IPS-18a (cell line): ENCODE measurements at regions not wholly inside any gene's neighbourhood (a gene's known extent, or its start where the extent isn't known, plus 50 kb on each side); places are given as distances from the start of the nearest gene placed in this dataset.
"Not testable (repeated sequence)": the region's sequence is repeated elsewhere in the genome, so short reads cannot be mapped to it uniquely, and the experiment has no call there.

Experiments
- H3K27ac ChIP-seq: one replicate; pipeline ENCODE4 v1.5.1; 2013; ENCODE audit warnings: low read length
- H3K27me3 ChIP-seq: one replicate; pipeline ENCODE4 v1.6.1; 2013; ENCODE audit warnings: mild to moderate bottlenecking, low read length; ENCODE audit not compliant: control insufficient read depth, insufficient read depth
- H3K36me3 ChIP-seq: one replicate; pipeline ENCODE4 v1.6.1; 2013; ENCODE audit warnings: low read depth, low read length; ENCODE audit not compliant: control insufficient read depth
- H3K4me1 ChIP-seq: one replicate; pipeline ENCODE4 v1.6.1; 2013; ENCODE audit warnings: low read depth, low read length; ENCODE audit not compliant: control insufficient read depth
- H3K4me3 ChIP-seq: one replicate; pipeline ENCODE4 v1.5.1; 2013; ENCODE audit warnings: low read length
- H3K9ac ChIP-seq: one replicate; pipeline ENCODE4 v1.6.1; 2013; ENCODE audit warnings: mild to moderate bottlenecking, low read length, moderate library complexity
- H3K9me3 ChIP-seq: one replicate; pipeline ENCODE4 v1.6.1; 2013; ENCODE audit warnings: low read depth, low read length; ENCODE audit not compliant: control insufficient read depth

DNA sequence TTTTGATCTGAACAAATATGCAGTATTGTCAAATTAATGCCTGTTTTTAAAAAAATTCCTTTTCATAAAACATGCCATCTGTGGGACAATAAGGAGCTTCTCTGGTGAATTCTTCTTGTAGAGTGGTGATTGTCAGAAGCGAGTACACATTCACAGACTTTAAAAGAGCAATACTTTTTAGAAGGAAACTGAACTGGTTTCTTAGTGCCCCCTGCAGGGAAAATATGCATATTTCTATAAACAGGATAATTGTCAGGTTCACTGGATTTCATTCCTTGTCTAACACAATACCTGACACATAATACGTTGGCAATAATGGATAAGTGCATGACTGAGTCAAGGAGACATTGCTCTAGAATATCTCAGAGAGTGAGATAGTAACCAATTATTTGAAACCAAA lies 133.7 kb downstream of the KIF4B start:
- no peaks in the 10 kb centered on the region for H3K36me3 ChIP-seq
- no peak overlapping the region for H3K4me3 ChIP-seq
- H3K27me3 ChIP-seq, result no peaks in the 10 kb centered on the region
- no peak overlapping the region for H3K9ac ChIP-seq
- H3K4me1 ChIP-seq, result no peaks in the 10 kb centered on the region
- H3K27ac ChIP-seq, result no peak overlapping the region
- H3K9me3 ChIP-seq, result no peaks in the 10 kb centered on the region

DNA sequence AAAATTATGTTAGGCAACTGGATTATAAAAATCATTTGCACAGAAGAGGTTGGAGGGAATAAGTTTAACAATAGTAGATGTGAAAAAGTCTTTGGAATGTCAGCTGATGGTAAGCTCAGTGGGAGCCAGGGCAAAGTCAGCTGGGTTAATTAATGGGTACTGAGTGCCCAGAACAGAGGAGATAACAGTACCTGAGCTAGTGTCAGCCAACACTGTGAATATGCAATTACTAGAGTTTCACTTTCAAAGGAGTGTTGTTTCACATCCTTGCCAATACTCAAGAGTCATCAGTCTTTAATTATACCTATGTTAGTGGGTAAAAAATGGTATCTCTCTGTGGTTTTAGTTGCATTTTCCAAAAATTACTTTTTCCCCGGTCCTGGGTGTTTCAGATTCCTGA lies 135.1 kb downstream of the KIF4B start:
- Histone ChIP-seq H3K9ac (no peak overlapping the region), H3K27me3 (no peaks in the 10 kb centered on the region), H3K36me3 (no peaks in the 10 kb centered on the region), H3K4me1 (no peaks in the 10 kb centered on the region), H3K4me3 (no peak overlapping the region), H3K27ac (no peak overlapping the region), H3K9me3 (no peaks in the 10 kb centered on the region)

DNA sequence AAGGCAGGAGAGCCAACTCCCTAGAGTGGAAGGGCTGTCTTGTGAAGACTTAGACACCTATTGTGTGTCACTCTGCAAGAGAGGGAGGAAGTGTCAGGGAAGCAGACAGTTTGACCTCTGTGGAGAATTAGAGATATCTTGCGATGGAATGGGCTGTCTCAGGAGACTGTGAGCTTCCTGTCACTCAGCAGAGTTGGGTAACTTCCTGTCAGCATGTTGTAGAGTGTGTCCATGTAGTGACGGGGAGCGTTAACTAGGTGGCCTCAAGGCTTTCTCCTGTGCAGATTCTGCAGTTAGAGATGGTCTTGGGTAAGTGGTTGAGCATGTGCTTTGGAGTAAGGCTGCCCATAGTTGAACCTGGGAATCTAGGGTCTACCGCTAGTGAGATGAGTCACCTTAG lies 136.5 kb downstream of the KIF4B start:
- Histone ChIP-seq H3K36me3 (no peaks in the 10 kb centered on the region), H3K27ac (no peak overlapping the region), H3K9me3 (no peaks in the 10 kb centered on the region), H3K27me3 (no peaks in the 10 kb centered on the region), H3K4me1 (no peaks in the 10 kb centered on the region), H3K9ac (no peak overlapping the region), H3K4me3 (no peak overlapping the region)

DNA sequence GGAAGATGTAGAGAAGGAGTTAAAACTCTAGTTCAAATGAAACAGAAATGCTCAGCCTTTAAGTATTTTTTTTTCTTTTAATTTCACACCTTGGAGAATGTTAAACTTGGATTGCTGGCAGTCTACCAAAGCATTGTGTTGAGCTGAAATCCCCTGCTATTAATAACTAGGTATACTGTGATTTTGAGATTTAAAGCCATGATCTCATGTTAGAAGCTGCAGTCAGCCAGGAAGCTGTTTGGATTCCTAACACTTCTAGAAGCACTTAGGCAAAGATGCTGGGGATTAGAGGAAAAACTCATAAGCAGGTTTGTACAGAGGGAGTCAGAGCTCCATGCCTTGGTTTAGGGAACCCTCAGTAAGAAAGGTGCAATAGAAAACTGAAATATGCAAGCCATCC lies 141.4 kb downstream of the KIF4B start:
- Histone ChIP-seq H3K4me3 (no peak overlapping the region), H3K4me1 (no peaks in the 10 kb centered on the region), H3K9ac (no peak overlapping the region), H3K36me3 (no peaks in the 10 kb centered on the region), H3K27me3 (no peaks in the 10 kb centered on the region), H3K27ac (no peak overlapping the region), H3K9me3 (no peaks in the 10 kb centered on the region)

DNA sequence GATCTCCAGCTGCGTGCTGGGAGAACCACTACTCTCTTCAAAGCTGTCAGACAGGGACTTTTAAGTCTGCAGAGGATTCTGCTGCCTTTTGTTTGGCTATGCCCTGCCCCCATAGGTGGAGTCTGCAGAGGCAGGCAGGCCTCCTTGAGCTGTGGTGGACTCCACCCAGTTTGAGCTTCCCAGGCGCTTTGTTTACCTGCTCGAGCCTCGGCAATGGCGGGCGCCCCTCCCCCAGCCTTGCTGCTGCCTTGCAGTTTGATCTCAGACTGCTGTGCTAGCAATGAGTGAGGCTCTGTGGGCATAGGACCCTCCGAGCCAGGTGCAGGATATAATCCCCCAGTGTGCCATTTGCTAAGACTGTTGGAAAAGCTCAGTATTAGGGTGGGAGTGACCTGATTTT lies 149.5 kb downstream of the KIF4B start:
- H3K9me3 ChIP-seq, H3K27ac ChIP-seq, H3K9ac ChIP-seq, H3K36me3 ChIP-seq, H3K27me3 ChIP-seq, H3K4me1 ChIP-seq, H3K4me3 ChIP-seq: not testable (repeated sequence)

DNA sequence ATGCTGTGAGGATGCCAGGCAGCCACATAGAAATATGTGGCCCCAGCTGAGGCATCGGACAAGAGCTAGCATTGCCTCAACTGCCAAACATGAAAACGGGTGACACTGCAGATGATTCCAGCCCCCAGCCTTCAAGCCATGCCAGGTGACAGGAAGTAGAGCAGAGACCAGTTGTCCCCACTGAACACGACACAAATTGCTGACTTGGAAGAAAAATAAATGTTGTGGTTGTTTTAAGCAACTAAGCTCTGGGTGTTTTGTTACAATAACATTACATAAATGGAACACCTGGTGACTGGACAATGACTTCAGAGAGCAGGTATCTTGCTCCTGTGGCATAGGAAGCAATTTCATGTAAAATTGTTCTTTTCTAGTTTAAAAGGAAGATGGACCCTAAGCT lies 154.2 kb downstream of the KIF4B start:
- H3K9ac ChIP-seq, result no peak overlapping the region
- H3K4me3 ChIP-seq, result no peak overlapping the region
- H3K27me3 ChIP-seq, result no peaks in the 10 kb centered on the region
- peaks cover 8% of the 10 kb centered on the region for H3K9me3 ChIP-seq
- no peaks in the 10 kb centered on the region for H3K4me1 ChIP-seq
- H3K36me3 ChIP-seq, result no peaks in the 10 kb centered on the region
- no peak overlapping the region for H3K27ac ChIP-seq

DNA sequence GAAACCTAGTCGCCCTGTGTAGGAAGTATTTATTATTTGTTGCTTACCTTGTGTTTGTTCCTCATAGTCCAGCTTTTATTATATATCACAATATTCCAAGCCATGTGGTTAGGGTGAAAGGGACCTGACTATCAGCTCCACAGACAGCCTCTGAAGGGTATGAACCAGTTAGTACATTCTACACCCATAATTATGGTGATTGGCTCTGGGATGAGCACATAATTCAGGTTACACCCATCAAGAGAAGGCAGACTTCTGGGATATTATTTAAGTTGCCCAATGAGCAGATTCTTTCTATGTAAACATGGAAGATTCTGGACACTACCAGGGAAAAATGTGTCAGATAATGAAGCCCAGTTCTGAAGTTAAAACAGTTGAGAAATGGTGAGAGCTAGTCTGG lies 168.0 kb downstream of the KIF4B start:
- H3K9me3 ChIP-seq, result no peaks in the 10 kb centered on the region
- H3K27ac ChIP-seq, result no peak overlapping the region
- no peaks in the 10 kb centered on the region for H3K27me3 ChIP-seq
- H3K4me3 ChIP-seq, result no peak overlapping the region
- H3K9ac ChIP-seq, result no peak overlapping the region
- no peaks in the 10 kb centered on the region for H3K4me1 ChIP-seq
- no peaks in the 10 kb centered on the region for H3K36me3 ChIP-seq

DNA sequence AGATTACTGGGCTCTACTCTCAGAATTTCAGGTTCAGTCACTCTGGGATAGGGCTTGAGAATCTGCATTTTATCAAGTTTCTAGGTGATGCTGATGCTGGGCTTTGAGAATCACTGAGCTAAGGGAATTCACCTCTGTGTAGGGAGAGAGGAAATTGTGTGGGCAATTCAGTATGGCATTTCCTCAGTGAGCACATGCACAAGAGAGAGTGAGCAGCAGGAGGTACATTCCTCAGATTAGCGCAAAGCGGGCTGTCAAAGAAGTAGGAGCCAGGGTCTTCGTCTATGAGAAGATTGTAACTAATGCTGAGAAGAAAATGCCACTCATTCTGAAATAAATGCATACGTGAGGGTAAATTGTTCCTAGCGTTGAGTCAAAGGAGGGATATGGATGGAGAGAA lies 175.9 kb downstream of the KIF4B start:
- Histone ChIP-seq H3K9me3 (no peaks in the 10 kb centered on the region), H3K4me3 (no peak overlapping the region), H3K4me1 (peaks cover 6% of the 10 kb centered on the region), H3K27me3 (no peaks in the 10 kb centered on the region), H3K36me3 (no peaks in the 10 kb centered on the region), H3K9ac (no peak overlapping the region), H3K27ac (no peak overlapping the region)

DNA sequence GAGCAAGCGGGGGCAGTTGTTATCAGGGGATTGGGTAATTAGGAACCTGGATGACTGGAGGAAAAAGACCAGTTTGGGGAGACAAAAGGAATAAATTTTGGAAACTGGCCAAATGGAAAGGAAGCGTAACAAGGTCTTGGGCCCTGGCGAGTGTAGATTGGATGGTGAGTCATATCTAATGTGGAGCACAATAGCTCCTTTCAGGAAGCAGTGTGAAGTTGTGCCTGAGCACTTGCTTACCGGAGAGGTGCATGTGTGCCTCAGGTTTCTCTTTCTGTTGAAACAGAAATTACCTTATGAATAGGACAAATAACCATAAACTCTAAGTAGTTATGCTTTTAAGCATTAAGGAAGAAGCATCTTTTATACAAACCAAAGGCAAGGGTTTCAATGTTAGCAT lies 176.4 kb downstream of the KIF4B start:
- Histone ChIP-seq H3K4me1 (peaks cover 6% of the 10 kb centered on the region), H3K27ac (no peak overlapping the region), H3K9me3 (no peaks in the 10 kb centered on the region), H3K36me3 (no peaks in the 10 kb centered on the region), H3K9ac (no peak overlapping the region), H3K4me3 (no peak overlapping the region), H3K27me3 (no peaks in the 10 kb centered on the region)

DNA sequence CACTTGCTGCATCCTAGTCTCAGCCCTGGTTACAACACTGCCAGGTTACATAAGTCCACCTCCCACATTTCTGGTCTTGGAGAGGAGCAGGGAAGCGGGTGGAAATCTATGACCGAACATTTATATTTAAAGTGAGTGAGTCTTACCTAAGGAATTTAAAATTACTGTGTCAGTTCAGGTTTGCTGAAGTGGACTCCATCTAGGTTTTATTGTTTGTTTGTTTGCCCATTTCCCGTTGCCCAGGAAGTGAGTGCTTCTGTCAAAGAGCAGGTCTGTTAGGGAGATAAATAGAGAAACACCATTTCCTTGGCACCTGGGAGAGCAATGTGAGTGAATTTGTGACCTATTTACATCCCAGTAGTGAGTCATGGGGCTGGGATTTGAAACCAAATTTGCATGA lies 179.5 kb downstream of the KIF4B start:
- no peak overlapping the region for H3K9ac ChIP-seq
- H3K27ac ChIP-seq, result no peak overlapping the region
- no peaks in the 10 kb centered on the region for H3K36me3 ChIP-seq

DNA sequence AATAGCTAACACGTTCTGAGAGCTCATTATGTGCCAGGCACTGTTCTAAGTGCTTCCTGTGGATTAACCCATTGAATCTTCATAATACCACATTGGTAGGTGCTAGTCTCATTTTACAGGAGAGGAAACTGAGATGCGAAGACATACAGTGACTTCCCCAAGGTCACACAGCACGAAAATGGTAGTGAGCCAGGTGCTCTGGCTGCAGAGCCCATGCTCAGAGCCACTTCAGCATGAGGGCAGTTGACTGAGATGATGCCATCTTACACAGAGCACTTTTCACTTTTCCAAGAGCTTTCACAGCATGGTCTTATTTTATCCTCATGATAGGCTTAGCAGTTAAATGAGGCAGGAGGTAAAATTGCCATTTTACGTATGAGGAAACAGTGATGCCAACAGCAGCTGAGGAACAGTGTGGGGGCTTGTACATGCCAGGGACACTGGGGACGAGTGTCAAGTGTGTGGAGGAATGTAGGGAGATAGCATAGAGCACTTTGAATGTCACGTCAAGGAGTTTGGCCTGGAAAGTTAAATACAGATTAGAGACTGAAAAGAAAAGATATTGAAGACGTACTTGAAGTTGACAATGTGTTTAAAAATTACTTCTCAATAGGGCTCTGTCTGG lies 180.0 kb downstream of the KIF4B start:
- peaks cover 6% of the 10 kb centered on the region for H3K4me1 ChIP-seq

More for the DNA sequence above, 179.5 kb downstream of the KIF4B start:
- H3K9me3 ChIP-seq, result no peaks in the 10 kb centered on the region
- H3K4me1 ChIP-seq, result peaks cover 6% of the 10 kb centered on the region
- no peaks in the 10 kb centered on the region for H3K27me3 ChIP-seq
- no peak overlapping the region for H3K4me3 ChIP-seq

DNA sequence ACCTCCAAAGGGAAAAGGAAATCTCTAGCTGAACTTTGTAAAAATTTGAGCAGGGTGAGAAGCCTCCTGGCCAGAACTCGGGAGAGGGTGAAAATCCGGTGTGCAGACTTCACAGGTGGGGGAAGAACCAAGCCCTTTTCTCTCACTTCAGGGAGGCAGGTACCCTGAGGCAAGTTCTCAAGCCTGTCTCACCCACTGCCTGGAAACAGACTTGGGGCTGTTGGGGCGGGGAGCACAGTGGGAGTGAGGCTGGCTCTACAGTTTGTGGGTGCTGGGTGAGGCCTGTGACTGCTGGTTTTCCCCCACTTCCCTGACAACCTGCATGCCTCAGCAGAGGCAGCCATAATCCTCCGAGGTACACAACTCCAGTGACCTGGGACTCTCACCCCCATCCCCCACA lies 187.1 kb downstream of the KIF4B start:
- Histone ChIP-seq H3K36me3 (no peaks in the 10 kb centered on the region), H3K4me3 (no peak overlapping the region), H3K27me3 (no peaks in the 10 kb centered on the region), H3K9ac (no peak overlapping the region), H3K9me3 (no peaks in the 10 kb centered on the region), H3K4me1 (no peaks in the 10 kb centered on the region), H3K27ac (no peak overlapping the region)

More for the DNA sequence above, 180.0 kb downstream of the KIF4B start:
- H3K4me3 ChIP-seq, result no peak overlapping the region
- H3K27me3 ChIP-seq, result no peaks in the 10 kb centered on the region
- no peaks in the 10 kb centered on the region for H3K9me3 ChIP-seq
- H3K27ac ChIP-seq, result no peak overlapping the region
- no peaks in the 10 kb centered on the region for H3K36me3 ChIP-seq
- no peak overlapping the region for H3K9ac ChIP-seq
